ENCODE measurements at regions not wholly inside any gene's neighbourhood (a gene's known extent, or its start where the extent isn't known, plus 50 kb on each side); places are given as distances from the start of the nearest gene placed in this dataset.

DNA sequence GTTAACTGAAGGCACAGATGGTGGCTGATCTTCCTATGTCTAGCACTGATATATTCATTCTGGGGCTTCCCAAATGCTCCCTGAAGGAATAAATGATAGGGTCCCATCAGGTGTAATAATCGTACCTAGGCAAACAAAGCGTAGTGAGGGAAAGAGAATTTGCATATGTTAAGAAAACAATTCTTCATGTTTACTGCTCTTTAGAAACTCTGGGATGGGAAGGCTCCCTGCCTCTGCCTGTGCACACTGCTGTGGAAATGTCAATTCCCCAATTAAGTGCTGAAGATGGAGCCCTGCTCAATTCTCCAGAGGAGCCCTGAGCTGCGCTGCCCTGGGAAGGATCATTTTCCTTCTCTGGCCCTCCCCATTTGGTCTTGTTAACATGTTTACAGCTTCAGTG is 380.9 kb upstream of the ADARB2 start:
- POLR2A ChIA-PET: no interaction called here
- CTCF ChIA-PET: no interaction called here

GRCh38 chr10:2117641-2118040 is 380.3 kb upstream of the ADARB2 start:
- POLR2A ChIA-PET: no interaction called here
- CTCF ChIA-PET: no interaction called here

GRCh38 chr10:2111965-2112364 is 374.6 kb upstream of the ADARB2 start:
- ChIA-PET POLR2A (no interaction called here), CTCF (no interaction called here)

- POLR2A ChIA-PET: no interaction called here
- CTCF ChIA-PET: no interaction called here
Measured at GRCh38 chr10:2108496-2108895, 371.2 kb upstream of the ADARB2 start.

DNA sequence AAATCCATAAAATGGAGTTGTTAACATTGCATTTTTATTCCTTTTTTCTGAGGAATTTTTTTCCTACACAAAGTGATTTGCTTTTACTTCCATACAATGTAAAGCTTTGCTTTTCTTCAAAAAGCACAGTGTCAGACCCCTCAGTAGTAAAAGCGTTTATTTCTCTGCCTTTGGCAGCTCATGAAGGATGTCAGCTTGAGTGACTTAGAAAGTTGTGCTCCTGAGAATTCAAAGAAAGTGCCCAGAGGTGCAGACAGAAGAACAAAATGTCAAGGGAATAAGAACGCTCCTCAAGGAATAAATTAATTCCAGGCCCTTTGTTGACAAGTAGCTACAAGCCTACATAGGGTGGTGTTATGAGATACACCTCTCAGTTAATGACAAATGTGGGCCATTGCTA is 369.3 kb upstream of the ADARB2 start:
- CTCF ChIA-PET: no interaction called here
- POLR2A ChIA-PET: no interaction called here

DNA sequence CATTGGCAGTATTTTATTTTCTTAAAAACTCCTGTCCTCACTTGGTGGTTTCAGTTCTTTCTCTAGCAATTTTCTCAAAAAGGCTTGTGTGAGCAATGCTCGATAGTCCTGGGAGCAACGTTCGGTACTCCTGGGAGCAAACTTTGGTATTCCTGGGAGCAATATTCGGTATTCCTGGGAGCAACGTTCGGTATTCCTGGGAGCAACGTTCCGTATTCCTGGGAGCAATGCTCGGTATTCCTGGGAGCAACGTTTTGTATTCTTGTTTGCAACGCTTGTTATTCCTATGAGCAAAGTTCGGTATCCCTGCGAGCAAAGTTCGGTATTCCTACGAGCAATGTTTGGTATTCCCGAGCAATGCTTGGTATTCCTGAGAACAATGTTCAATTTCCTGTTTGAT is 362.0 kb upstream of the ADARB2 start:
- POLR2A ChIA-PET: no interaction called here

GRCh38 chr10:2097937-2098336 is 360.6 kb upstream of the ADARB2 start:
- POLR2A ChIA-PET: no interaction called here
- CTCF ChIA-PET: no interaction called here

More for the DNA sequence above, 362.0 kb upstream of the ADARB2 start:
- CTCF ChIA-PET: no interaction called here

GRCh38 chr10:2094171-2094570 is 356.8 kb upstream of the ADARB2 start:
- ChIA-PET CTCF (no interaction called here), POLR2A (no interaction called here)

- ChIA-PET POLR2A (no interaction called here), CTCF (interaction anchor here (0.5 kb wide), 1 partner anchor 42 kb away, joined by 3 read pairs; no protein-coding TSS in a partner anchor)
Measured at GRCh38 chr10:2083591-2083990, 346.3 kb upstream of the ADARB2 start.

DNA sequence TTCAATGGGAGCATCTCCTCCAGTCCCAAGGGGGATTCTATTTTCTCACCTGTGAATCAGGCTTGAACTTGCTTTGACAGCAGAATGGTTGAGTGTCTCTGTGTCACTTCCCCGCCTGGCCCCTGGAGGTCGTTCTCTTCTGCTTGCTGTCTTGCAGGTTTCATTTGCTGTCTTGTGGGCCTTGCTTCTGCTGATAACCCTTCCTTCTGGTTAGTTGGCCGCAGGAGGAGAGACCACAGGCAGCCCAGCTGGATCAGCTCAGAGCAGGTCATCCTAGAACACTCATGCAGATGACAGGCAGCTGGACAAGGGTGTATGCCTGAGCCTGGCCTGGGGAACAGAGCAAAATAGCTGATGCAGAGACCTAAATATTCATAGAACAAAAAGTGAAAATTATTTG is 344.2 kb upstream of the ADARB2 start:
- ChIA-PET CTCF (no interaction called here), POLR2A (no interaction called here)

- ChIA-PET POLR2A (no interaction called here), CTCF (no interaction called here)
Measured at GRCh38 chr10:2079603-2080078, 342.3 kb upstream of the ADARB2 start.

DNA sequence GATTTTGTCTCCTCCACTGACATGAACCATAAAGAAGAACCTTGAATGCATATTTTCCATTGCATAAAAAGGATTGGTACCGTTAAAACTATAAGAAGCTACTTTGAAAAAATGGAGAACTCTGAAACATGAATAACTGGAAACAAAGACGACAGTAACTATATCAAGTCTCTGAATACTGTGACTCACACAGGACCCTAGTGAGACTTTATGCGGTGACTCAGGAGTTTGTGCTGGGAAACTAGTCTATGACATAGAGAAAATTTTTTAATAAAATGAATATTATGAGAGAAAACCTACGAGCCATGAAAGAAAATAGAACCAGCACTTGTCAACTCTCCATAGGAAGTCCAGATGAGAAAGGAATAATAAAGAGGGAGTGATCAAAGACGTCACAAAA is 339.9 kb upstream of the ADARB2 start:
- CTCF ChIA-PET: no interaction called here
- POLR2A ChIA-PET: no interaction called here

DNA sequence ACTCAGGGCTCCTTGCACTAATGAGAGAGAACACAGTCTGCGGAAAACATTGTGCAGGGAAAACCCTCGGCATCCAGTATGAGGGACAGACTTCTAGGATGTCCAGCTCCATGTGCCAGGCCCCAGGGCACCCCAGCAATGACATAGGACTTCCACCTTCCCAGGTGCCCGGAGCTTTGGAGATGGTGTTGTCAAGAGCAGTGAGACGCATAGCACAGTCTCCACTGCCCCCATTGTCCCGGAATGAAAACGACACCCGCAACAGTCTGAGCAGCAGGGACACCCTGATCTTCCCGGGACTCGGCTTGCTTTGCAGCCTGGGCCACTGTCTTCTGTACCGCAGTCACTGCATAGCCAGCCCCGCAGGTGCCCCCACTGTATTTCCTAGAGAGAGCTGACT is 339.2 kb upstream of the ADARB2 start:
- ChIA-PET POLR2A (no interaction called here), CTCF (no interaction called here)

- ChIA-PET CTCF (no interaction called here), POLR2A (no interaction called here)
Measured at GRCh38 chr10:2067015-2067414, 329.7 kb upstream of the ADARB2 start.

- ChIA-PET POLR2A (no interaction called here), CTCF (no interaction called here)
Measured at GRCh38 chr10:2054728-2055127, 317.4 kb upstream of the ADARB2 start.

DNA sequence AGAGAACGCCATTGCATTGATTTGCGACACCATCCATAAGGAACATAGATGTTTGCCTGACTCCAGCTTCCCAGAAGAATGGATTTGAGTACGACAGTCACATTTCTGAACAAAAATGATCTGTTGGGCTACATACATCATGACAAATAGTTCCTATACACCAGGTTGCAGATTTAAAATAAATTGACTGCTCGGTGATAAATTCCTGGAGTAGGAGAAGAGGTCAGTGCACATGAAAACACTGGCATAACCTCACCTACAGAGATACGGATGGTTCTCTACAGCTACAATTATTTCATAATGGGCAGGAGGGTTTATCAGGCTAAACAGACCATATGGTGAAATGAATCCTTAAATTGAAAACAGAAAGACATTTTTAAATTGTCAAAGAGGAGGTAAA is 316.5 kb upstream of the ADARB2 start:
- ChIA-PET CTCF (no interaction called here), POLR2A (no interaction called here)

GRCh38 chr10:2051108-2051507 is 313.8 kb upstream of the ADARB2 start:
- ChIA-PET CTCF (no interaction called here), POLR2A (no interaction called here)

DNA sequence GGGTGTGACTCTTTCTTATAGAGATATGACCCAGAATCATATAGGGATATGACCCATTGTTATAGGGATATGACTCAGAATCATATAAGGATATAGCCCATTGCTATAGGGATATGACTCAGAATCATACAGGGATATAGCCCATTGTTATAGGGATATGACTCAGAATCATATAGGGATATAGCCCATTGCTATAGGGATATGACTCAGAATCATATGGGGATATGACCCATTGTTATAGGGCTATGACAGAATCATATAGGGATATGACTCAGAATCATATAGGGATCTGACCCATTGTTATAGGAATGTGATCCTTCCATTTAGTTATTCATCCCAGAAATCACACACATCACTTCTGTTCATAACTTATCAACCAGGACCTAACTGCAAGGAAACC is 312.2 kb upstream of the ADARB2 start:
- POLR2A ChIA-PET: no interaction called here
- CTCF ChIA-PET: no interaction called here

DNA sequence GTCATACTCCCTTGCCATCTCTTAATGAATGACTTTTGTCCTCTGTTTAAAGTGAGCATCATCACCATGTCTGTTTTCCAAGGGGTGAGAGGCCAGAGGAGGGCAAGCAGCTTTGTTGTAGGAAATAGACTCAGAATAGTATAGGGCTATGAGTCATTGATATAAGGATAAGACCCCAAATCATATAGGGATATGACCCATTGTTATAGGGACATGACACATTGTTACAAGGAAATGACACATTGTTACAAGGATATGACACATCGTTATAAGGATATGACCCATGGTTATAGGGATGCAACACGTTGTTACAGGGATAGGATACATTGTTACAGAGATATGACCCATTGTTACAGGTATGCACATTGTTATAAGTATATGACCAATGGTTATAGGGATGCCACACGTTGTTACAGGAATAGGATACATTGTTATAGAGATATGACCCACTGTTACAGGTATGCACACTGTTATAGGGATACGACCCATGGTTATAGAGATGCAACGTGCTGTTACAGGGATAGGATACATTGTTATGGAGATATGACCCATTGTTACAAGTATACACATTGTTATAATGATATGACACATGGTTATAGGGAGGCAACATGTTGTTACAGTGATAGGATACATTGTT is 311.1 kb upstream of the ADARB2 start:
- POLR2A ChIA-PET: no interaction called here
- CTCF ChIA-PET: no interaction called here

DNA sequence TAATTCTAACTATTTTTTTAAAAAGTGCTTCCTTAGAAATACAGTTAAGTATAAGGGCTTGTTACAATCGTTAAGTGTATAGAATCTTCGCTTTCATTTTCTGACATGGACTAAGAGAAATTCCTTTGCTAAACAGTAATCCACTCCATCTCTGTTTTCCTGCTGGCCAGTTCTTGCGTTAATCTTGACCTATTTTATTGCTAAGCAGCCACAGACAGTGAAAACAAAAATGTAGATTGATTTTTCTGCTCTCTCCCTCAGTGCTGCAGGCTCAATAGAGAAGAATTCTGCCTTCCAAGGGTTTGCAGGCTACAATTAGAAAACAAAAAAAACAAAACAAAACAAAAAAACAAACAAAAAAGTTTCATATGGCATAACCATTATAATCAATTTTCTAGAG is 310.4 kb upstream of the ADARB2 start:
- POLR2A ChIA-PET: no interaction called here

DNA sequence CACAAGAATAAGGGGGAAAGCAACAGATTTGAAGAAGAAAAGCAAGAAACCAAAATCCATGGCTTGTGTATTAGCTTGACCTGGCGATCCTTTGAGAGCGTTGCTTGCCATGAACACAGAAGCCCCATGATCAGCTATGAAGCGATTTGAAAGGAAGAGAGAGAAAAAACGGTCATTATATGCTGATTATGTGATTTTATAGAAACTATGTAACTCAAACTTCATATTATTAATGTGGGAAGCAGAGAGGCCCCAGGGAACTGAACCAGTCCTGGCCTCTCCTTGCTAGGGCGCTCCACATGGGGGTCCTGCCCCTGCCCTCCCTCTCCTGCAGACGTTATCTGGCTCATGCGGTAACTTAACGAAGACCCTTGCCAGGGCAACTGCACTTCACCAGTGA is 306.1 kb upstream of the ADARB2 start:
- CTCF ChIA-PET: no interaction called here
- POLR2A ChIA-PET: no interaction called here

More for the DNA sequence above, 310.4 kb upstream of the ADARB2 start:
- CTCF ChIA-PET: no interaction called here

DNA sequence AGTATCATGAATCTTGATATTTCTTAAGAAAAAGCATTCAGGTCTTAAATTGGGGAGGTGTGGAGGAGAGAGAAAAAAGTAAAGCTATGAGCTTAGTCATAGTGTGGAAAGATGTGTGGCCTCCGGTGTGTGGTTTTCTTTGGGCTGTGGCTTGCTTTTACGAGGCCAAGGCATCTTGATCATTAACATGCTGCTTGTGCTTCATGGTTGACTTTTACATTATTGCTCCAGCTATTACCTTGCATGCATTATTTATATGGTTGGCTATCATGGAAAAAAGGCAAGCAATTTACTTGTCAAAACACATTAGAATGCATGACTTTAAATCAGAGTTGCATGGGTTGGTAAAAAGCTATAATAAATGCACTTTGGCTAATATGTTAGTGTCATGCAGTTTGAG is 300.7 kb upstream of the ADARB2 start:
- POLR2A ChIA-PET: no interaction called here
- CTCF ChIA-PET: no interaction called here

DNA sequence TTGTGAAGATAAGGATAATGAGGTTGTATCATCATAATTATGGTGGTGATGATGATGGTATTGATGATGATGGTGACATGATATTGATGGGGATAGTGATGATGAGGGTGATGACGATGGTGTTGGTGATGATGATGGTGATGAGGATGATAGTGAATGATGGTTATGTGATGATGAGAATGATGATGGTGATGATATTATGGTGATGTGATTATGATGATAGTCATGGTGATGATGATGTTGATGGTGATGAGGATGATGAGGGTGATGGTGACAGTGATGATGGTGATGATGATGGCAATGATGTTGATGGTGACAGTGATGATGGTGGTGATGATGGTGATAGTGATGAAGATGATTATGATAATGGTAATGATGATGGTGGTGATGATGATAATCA is 299.9 kb upstream of the ADARB2 start:
- POLR2A ChIA-PET: no interaction called here
- CTCF ChIA-PET: no interaction called here
